Inflammatory macrophage treated with lipopolysaccharide for 1 hour (primary cell): ENCODE measurements at regions not wholly inside any gene's neighbourhood (a gene's known extent, or its start where the extent isn't known, plus 50 kb on each side); places are given as distances from the start of the nearest gene placed in this dataset.
A peak's percentile ranks its signal among the peaks of the same experiment; 100 is the strongest.

ENCODE experiments used
- DNase-seq, 2 donors: peaks; one replicate each; pipeline ENCODE4 v3.0.0-alpha.2; 2020 to 2022

DNA sequence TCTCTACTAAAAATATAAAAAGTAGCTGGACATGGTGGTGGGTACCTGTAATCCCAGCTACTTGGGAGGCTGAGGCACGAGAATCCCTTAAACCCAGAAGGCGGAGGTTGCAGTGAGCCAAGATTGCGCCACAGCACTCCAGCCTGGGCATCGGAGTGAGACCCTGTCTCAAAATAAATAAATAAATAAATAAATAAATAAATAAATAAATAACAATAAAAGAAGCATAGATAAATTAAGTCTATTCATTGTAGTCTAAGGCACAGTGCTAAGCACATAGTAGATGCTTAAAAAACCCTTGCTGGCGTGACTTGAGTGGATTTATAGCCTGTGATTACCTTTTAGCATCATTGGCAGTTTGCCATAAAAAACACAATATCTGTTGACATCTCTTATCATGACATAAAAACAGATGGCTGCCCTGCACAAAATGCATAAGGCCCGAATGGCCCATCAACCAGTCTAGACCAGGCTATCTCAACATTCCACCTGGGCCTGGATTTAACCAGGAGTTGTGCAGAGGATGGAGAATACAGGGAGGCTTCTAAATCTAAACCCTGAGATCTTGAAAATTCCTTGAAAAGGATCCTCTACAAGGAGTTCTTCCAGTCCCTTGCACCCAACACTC is 94.9 kb downstream of the PRLHR start:
- no peak for DNase-seq

DNA sequence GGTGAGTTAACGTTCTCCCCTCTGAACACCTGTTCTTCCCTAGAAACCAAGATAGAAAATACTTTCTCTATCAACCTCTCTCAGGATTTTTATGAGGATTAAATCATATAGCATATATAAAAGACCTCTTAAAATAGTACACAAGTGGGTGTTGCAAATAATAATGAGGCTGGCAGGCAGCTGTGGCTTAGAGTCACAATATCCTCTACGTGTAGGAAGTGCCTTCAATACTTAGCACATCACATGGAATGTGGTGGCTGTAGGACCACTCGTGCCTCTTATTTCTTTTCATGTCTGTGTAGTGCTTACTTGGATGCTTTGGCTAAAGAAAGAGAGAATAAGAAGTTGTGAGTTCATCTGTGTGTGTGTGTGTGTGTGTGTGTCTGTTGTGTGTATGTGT is 96.3 kb downstream of the PRLHR start:
- DNase-seq: no peak

DNA sequence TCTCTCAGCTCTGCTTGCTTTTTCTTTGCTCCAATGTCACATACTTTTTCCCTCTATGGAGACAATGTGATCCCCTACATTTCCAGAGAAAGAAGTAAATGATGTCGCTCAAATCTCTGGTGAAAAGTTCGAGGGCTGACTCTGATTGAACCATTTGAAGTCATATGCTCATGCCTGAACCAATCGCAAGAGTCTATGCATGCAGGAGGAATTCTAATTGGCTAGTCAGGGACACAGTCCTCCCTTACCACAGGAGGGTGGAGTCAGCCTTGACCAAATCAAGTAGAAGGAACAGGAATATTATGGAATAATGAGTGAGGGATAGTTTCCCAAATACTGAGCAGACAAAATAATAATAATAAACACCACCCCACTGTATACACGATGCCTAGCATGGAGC is 96.8 kb downstream of the PRLHR start:
- no peak for DNase-seq

DNA sequence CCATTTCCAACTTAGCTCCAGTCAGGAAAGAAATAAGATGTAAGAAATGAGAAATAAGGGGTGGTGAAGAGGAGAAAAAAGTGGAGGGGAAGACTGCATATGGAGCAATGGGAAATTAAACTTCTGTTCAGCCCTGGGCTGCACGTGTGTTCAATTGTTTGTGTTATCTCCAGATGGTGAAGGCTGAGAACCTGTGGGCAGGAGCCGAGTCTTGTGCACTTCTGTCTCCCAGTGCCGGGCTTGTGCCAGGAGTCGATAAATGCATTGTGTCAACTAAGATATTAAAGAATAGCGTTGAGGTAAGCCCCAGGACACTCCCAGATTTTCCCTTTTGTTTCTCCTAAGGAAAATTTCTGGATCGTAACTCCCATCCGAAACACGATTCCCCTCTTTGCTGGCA is 98.2 kb downstream of the PRLHR start:
- DNase-seq: no peak

DNA sequence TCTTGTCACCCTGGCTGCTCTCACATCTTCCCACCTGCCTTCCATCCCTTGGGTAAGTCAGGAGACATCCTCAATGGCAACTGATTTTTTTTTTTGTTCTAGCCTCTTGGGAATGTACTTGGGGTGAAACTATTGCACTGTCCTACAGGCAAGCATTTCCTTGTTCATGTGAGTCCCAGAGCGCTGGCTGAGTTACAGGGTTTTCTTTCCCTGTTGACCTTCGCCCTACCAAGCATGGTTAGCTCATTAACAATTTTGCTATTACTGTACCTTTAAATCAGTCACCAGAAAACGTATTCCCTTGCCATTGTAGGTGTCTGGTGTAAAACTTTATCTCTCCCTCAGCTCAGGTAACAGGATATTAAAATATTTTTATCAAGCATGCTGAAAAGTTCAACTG is 98.9 kb downstream of the PRLHR start:
- DNase-seq: no peak

DNA sequence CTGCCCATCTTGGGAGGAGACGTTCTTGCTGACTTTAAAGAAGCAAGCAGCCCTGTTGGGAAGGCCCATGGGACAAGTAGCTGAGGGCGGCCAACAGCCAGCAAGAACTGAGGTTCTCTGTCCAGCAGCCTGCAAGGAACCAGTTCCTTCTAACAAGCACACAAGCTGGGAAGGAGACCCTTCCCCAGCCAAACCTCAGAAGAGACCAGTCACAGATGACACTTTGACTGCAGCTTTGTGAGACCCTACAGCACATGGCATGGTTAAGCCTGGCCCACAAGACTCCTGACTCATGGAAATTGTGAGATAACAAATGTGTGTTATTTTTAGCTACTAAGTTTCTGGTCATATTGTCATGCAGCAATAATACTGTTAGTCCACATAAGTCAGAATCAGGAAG is 99.9 kb downstream of the PRLHR start:
- no peak for DNase-seq

DNA sequence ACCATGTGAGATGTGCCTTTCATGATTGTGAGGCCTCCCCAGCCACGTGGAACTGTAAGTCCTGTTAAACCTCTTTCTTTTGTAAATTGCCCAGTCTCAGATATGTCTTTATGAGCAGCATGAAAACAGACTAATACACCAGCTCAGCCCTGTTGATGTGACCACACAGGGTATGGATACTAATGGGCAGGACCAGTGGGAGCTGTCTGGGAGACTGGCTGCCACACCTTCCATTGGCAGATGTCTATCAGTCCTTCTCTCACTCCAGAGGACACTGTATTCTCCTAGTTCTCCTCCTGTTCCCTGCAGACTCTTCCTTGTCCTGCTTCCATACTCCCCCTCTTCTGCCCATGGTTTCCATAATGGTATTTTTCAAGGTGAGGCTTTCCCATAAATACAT is 104.4 kb downstream of the PRLHR start:
- DNase-seq: no peak

DNA sequence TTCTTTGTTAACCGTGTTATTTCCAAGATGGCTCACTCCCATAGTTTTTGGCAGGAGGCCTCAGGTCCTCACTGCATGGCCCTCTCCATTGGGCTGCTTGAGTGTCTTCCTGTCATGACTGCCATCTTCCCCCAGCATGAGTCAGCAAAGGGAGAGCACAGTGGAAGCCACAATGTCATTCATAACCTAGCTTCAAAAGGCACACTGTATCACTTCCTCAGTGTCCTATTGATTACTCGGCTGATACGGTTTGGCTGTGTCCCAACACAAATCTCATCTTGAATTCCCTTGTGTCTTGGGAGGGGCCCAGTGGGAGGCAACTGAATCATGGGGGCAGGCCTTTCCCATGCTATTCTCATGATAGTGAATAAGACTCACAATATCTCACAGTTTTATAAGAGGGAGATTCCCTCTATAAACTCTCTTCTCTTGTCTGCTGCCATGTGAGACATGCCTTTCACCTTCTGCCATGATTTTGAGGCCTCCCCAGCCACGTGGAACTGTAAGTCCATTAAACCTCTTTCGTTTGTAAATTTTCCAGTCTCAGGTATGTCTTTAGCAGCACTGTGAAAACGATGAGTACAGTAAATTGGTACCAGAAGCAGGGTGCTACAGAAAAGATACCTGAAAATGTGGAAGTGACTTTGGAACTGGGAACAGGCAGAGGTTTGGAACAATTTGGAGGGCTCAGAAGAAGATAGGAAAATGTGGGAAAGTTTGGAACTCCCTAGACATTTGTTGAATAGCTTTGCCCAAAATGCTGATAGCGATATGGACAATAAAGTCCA is 106.5 kb downstream of the PRLHR start:
- DNase-seq: peak in 1 of 2 donors; percentile 30

DNA sequence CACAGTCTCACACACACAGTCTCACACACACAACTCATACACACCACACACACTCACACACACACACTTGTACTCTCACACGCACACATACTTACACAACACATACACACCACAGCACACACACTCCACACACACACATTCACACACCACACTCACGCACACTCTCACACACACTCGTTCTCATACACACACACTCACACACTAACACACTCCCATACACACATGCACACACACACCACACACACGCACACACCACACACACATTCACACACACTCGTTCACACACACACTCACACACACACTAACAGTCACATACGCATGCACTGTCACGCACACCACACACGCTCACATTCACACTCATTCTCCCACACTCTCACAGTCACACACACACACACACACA is 109.8 kb downstream of the PRLHR start:
- DNase-seq: no peak

DNA sequence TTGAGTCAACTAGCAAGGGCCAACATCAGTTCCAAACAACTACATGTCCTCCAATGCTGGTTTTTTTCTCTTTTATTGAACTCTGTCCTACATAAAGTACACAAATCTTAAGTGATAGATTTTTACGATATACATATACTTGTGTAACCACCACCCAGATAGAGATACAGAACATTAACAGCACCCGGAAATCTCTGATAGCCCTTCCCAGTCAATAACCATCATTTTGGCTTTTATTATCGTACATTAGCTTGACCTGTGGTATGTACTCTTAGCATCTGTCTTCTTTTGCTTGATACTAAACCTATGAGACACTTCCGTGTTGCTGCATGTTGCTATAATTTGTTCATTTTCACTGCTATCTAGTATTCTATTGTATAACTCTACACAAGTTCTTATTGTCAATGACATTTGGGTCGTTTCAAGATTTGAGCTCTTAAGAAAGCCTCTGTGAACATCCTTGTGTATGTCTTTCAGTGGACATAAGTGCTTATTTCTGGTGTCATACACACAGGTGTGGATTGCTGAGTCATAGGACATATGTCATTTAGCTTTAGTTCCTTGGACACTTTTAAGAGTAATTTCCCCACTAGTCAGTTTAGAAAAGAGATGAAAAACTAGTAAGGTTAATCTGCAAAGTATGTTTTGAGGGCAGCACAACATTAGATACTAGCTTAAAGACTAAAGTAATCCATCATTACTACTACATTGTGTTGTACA is 111.1 kb downstream of the PRLHR start:
- DNase-seq: no peak

DNA sequence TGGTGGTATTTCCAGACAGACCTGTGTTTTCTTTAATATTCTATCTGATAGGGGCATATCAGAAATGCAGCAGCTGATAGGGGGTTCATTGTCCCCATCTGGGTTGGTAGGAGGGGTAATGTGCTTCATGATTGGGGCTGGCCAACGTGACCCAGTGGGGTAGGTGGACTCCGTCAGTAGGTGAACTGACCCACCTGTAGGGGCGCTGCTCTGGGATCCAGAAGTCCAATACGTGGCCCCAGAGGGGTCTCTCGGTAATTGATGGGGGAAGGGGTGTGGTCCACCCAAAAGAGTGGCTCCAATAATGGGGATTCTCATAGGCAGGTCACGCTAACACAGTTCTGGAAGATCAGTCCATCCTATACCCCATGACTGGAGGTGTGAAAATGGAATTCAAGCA is 112.0 kb downstream of the PRLHR start:
- no peak for DNase-seq

DNA sequence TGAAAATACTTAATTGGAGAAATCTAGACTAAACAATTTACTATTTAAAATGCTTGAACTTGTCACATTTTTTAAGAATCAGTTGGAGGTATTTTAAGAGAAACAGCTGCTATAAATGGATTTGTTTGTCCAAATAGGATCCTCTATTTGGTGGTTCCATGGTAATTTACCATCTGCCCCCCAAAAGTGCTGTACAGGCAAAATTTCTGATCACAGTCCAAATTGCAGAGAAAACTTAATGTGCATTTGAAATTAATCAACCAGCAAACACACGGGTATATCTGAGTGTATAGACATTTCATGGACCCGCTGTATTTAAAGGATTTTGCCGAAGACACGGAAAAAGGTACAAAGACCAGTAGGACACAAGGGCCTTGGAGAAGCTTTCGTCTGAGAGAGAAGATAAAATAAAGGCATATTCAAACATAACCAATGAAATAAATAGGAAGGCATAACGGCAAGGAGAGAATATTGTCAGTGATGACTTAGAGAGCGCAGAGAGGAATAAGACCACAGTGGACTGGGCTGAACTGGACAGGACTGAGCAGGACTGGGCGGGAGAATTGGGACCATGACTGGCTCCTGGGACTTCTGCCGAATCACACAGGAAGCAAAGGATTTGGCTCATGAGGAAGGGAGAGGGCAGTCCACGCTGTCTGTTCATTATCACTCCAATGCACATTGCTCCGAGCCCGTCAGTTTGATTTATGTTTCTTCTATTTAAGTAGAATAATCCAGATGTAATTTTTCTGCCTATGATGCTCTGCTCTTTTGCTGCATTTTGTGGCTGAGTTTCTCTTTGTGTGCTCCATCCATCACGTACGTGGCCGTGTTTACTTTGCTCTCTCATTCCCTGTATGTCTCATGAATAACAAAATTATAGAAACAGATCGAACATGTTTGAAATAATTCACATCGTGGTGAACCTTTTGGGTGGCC is 112.8 kb downstream of the PRLHR start:
- no peak for DNase-seq

DNA sequence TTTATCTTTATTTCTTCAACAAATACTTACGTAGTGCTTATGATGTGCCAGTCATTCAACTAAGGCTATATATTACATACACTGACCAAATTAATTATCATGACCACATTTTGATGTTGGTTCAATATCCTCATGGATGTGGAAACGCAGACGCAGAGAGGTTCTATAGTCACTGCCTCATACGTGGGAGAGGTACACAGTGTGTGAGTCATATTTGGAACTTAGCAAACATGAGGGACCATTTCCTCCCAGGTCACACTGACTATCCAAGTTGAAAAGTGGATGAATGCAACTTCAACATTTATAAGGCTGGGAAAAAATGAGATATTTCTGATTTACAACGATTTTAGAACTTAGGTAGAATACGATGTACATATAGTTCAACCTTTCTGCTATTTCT is 113.6 kb downstream of the PRLHR start:
- no peak for DNase-seq

DNA sequence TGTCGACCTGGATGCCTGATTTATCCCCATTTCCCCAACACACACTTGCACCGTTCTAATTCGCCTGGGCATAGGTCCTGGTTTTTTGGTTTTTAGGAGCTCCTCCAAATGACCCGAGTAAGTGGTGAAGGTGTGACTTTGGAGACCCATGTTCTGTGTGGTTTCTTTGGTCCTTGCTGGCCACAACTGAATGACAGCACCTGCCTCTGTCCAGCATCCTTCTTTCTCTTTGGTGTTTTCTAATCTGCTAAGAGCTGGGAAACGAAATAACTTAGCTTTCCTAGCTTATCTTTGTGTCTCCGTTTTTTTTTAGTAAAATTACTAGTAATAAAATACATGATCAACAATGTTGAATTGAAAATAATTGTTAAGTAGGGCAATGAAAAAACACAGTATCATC is 120.2 kb downstream of the PRLHR start:
- no peak for DNase-seq

DNA sequence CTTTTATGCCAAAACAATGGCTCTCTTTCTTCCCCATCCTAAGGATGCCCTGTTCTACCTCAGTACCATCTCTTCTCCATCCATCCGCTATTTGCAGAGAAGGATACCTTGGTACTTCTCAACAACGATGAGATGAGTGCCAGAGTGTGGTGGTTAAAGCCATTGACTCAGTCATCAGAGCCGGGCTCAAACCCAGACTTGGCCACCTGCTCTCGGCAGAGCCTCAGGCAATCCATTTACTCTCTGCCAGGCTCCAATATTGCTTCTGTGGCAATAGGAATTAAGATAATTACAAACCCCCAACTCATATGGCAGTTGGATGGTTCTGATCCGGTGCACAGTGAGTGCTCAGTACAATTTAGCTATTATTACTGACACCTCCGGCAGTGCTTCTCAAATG is 121.3 kb downstream of the PRLHR start:
- DNase-seq: no peak

DNA sequence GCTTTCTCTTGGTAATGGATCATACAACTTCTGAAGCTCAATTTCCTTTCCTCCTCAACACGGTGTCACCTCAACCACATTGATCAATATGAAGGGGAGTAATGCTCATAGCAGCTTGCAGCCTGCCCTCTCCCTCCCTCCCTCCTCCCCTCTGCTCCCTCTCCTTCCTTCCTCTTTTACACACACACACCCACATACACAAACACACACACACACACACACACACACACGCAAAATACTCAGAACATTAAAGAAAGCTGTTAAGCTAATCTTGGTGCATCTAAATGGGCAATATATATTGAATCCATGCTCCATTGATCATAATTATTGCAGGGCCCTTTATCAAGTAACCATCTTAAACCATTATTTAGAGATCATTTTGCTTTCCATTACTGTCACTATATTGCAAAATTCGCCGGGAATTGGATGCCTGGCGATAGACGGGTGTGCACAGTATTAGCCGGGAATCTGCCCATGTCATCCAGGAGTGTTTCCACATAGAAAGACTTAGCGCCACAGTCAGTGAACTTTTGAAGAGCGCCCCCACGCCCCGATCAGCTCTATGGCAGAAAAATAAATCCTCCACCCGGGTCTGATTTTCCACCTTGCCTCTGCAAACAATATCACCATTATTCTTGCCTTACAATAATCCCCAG is 122.0 kb downstream of the PRLHR start:
- DNase-seq: no peak

DNA sequence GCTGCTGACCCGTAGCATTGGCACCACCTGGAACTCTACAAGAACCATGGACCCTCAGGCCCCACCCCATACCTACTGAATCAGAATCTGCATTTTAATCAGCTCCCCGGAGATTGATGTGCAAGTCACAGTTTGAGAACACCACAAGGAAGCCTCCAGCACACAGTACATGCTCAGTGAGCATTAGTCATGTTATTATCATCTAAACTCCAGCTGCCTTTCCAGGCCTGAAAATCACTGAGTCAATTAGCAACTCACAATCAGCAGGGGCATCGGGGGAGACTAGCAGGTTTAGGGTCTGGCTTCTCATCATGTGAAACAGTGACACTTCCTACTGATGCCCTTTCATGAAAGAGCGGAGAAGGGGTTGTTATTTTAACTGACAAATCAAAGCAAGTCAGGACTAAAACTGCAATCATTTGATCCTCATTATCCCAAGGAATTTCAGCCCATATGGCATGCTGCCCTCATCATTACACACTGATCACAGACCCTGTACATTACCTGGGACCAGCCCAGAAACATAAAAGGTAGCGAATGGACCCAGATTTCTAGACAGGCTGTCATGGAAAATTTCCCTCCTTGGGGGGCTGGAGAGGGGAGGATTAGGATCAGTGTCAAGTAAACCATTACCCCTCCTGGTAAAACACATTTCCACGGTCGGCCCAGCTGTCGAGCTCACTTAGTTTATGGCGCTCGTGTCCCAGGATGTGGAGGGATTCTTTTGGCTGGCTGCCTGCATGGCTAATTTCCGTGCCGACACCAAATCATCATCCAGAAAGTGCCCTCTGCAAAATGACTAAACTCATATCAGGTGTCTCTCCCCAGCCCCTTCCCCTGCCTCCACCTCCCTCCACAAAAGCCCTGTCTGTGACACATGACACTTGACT is 122.8 kb downstream of the PRLHR start:
- DNase-seq: no peak

DNA sequence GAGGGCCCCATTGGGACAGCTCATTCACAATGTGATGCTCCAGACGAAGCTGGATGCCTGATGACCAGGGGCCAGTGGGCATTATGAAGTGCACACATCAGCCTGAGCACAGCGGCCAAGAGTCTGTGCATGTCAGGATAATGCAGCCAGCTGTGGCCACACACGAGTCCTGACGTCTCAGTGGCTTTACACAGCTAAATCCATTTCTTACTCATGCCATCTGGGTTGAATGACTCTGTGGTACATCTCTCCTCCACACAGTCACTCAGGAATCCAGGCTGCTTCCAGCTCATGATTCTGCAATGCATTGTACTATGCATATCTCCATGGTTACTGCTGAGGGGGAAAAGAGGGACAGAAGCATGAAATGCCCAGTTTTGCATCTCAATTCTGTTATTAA is 123.6 kb downstream of the PRLHR start:
- no peak for DNase-seq

DNA sequence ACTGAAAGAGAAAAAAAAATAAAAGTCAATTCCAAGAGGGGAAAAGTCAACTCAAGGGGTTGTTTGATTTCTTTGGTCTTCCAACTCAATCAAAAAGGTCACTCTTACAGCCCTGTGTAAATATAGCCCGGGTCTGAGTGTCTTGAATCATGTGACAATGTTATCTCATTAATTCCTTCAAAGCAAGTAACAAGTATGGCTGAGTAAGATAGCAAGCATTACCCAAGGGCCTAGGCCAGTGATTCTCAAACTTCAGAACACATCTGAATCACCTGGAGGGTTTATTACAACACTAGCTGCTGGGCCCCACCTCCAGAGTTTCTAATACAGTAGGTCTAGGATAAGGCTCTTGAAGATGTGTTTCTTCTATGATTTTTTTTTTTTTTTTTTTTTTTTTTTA is 125.0 kb downstream of the PRLHR start:
- no peak for DNase-seq

DNA sequence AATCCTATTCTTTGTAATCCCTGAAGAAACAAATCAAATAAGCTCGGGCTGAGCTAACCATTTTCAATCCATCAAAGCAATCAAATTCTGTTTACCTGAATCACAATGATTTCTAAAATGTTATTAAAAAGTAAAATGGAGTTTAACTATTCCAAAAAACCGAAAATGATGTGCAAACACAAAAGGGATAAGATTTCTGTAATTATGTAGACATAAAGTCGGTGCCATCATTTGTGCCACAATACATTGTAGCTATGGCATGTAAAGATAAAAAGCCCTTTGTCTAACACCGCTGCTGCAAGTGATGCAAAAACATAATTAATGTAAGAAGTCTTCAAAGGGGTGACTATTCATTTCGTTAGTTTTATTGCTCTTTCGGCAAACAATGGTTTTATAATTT is 125.1 kb upstream of the FAM204A start:
- no peak for DNase-seq

DNA sequence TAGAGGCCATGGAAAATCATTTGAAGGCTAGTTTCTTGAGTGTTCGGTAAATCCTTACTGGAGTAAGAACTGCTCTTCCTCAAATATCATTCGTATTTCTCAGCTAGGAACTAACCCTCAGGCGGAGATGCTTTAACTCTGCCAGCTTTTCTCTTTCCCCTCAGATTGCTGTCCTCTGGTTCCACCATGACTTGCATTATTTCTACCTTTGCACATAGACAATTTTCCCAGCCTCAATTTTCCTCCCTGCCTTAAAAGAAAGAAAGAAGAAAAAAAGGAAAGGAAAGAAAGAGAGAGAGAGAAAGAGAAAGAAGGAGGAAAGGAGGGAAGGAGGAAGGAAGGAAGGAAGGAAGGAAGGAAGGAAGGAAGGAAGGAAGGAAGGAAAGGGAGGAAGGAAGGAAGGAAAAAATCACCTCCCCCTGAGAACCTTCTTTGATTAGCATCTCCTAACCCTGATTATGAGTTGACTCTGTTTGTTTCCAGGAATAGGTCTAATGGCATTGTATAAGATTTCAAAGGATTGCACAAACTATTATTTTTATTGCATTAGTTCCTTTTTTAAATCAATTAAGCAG is 123.3 kb upstream of the FAM204A start:
- DNase-seq: no peak
